T-helper 9 cell (primary cell): ENCODE measurements at regions not wholly inside any gene's neighbourhood (a gene's known extent, or its start where the extent isn't known, plus 50 kb on each side); places are given as distances from the start of the nearest gene placed in this dataset.

Experiments used
- DNase-seq: peaks from one replicate; pipeline ENCODE4 v3.0.0-alpha.2; 2020

GRCh38 chr4:111187108-111187507 lies 564.2 kb upstream of the PITX2 start:
- DNase-seq, result no peak

GRCh38 chr4:111198446-111198845 lies 575.6 kb upstream of the PITX2 start:
- DNase-seq, result no peak

- no peak for DNase-seq
Measured at GRCh38 chr4:111204797-111205196, 581.9 kb upstream of the PITX2 start.

GRCh38 chr4:111208970-111209369 lies 586.1 kb upstream of the PITX2 start:
- DNase-seq, result no peak

GRCh38 chr4:111209706-111210105 lies 586.8 kb upstream of the PITX2 start:
- no peak for DNase-seq

GRCh38 chr4:111210595-111210994 lies 587.7 kb upstream of the PITX2 start:
- no peak for DNase-seq

GRCh38 chr4:111213531-111213930 lies 590.7 kb upstream of the PITX2 start:
- DNase-seq, result no peak

GRCh38 chr4:111214371-111214770 lies 591.5 kb upstream of the PITX2 start:
- no peak for DNase-seq

- no peak for DNase-seq
Measured at GRCh38 chr4:111215755-111216154, 592.9 kb upstream of the PITX2 start.

GRCh38 chr4:111216791-111217190 lies 593.9 kb upstream of the PITX2 start:
- DNase-seq, result no peak

GRCh38 chr4:111221371-111221770 lies 598.5 kb upstream of the PITX2 start:
- DNase-seq, result no peak

- no peak for DNase-seq
Measured at GRCh38 chr4:111228396-111228795, 605.5 kb upstream of the PITX2 start.

GRCh38 chr4:111228874-111229273 lies 606.0 kb upstream of the PITX2 start:
- no peak for DNase-seq

GRCh38 chr4:111230265-111230664 lies 607.4 kb upstream of the PITX2 start:
- DNase-seq, result no peak

- no peak for DNase-seq
Measured at GRCh38 chr4:111231281-111231680, 608.4 kb upstream of the PITX2 start.

- DNase-seq, result no peak
Measured at GRCh38 chr4:111234939-111235338, 612.1 kb upstream of the PITX2 start.

GRCh38 chr4:111263836-111264235 lies 641.0 kb upstream of the PITX2 start:
- DNase-seq, result no peak

GRCh38 chr4:111266937-111267336 lies 644.1 kb upstream of the PITX2 start:
- no peak for DNase-seq

- DNase-seq, result no peak
Measured at GRCh38 chr4:111267786-111268185, 644.9 kb upstream of the PITX2 start.

- no peak for DNase-seq
Measured at GRCh38 chr4:111268769-111269414, 646.0 kb upstream of the PITX2 start.

GRCh38 chr4:111269439-111269838 lies 646.6 kb upstream of the PITX2 start:
- no peak for DNase-seq

GRCh38 chr4:111274060-111274459 lies 651.2 kb upstream of the PITX2 start:
- DNase-seq, result no peak

- no peak for DNase-seq
Measured at GRCh38 chr4:111274486-111274885, 651.6 kb upstream of the PITX2 start.

- DNase-seq, result no peak
Measured at GRCh38 chr4:111281219-111281618, 658.3 kb upstream of the PITX2 start.

- DNase-seq, result no peak
Measured at GRCh38 chr4:111282035-111282434, 659.2 kb upstream of the PITX2 start.
